GM18907 (cell line): ENCODE measurements at regions not wholly inside any gene's neighbourhood (a gene's known extent, or its start where the extent isn't known, plus 50 kb on each side); places are given as distances from the start of the nearest gene placed in this dataset.

Source experiments
- ATAC-seq: cut with Tn5 transposase; IDR thresholded peaks from one replicate; pipeline ENCODE4 v1.9.1; 2021; ENCODE audit warnings: mild to moderate bottlenecking, moderate library complexity; ENCODE audit not compliant: unreplicated experiment

DNA sequence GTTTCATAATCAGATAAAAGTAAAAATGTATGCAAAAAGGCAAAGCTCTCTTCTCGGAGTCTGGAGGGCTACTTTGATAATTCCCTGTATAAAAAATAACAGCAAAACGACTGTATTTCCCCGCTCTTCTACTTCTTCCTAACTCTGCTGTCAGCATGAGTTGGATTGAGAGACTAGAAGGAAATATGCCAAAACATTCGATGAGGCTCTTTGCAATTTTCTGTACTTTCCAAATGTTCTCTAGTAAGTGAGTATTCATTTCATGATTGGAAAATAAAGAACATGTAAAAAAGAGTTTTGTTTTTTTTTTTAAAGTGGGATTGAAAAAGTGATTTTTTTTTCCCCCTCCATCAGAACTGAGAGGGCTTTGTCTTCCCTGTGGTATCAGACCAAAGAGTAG is 677.5 kb downstream of the ACTL7B start:
- no peak for ATAC-seq

DNA sequence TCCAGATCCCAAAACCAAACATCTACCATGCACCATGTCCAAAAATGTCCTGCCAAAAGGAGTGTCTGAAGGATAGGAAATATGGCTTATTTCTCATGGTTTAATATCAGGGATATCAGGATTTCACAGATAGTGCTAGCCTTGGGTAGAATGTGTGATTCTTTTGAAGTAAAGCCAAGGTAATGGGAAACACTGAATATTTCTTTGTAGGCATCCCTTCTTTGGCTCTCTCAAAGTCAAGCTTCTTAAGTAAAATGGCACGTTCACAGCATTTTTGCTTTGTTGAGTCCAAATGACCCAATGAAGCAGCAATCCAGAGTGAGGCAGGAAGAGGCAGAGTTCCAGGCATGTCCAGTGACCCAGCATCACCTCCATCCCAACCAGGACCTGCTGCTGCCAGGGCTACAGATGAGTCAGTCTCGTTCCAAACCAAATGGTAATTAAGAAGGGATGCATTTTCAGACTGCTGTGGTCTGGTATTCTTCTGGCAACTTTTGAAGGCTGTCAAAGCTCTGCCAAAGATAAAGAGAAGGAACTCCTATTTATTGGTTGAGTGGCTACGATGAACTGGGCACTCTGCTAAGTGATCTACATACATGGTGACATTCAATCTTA is 678.8 kb upstream of the KLF4 start:
- no peak for ATAC-seq

DNA sequence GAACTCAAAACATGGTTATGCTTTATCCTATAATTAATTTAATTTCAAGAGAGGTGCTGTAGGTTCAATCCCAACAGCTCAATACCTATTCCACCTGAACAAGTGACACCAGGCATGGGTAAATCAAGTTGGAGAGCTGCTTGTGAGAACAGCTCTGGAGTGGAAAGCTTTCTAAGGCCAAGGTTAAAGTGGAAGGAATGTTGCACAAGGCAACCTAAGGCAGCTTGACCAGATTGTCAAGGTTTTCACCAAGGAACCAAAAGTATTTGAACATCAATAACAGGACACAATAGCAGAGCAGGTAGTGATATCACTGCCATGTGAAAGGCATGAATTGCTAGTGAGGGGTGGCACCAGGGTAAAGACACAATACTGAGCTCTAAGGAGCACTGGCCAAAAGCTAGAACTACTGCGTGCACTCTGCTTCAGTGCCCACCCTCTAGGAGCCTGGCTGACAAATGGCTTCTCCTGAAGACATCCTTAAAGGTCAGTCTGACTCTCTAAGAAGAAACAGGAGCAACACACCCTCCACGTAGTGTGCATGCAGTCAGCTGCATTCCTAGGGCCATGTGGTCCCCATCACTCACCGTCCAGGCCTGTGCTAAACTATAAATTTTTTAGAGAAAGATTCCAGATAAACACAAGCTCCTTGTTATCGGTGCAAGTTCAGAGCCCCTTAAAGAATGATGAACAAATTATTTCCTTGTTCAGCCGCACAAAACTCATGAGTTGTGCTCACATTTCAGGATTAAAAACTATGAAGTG is 677.7 kb upstream of the KLF4 start:
- ATAC-seq, result no peak

DNA sequence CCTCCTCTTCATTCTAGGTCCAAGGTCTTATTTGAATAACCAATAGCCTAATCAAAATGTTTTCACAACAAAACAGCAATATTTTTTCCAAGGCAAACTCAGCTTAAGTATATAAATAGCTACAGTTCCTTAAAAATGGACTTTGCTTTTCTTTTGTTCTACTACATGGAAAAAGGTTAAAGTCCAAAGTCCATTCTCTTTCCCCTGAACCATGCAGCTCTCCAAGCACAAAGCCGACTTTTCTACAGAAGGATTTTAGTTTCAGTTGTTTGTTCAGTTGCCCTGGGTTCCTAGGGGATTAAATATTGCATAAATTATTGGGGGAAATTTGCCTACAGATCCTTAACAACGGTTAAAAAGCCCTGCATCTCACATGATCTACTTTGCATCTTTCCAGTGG is 677.0 kb upstream of the KLF4 start:
- no peak for ATAC-seq

DNA sequence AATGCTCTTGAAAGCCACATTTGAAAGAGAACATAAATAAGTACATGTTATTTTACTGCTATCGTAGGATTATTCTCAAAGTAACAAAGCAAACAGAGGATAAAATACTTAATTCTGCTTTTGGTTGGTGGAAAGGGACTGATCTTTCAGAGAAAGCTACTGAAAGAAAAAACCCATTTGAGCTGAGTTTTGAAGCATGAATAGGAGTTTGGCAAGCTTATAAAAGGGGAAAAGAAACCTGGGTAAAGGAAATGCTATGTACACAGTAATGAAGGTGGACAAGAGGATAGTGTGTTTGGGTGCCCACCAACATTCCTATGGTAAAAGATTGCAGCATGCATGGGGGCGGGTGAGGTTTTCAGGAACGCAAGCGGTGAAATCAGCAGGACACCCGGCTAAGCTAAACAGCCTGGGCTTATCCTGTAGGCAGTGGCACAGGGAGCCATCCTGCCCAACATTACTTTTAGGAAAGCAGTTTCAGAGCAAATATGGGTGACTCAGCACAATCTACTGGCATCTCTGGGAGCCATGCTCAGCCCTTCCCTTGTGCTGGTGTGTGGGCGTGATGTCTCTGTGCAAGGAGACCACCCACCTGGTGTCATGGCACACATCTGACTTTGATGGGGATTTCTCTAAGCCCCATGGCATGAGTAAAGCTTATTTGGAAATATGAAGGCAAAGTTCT is 673.9 kb upstream of the KLF4 start:
- no peak for ATAC-seq

DNA sequence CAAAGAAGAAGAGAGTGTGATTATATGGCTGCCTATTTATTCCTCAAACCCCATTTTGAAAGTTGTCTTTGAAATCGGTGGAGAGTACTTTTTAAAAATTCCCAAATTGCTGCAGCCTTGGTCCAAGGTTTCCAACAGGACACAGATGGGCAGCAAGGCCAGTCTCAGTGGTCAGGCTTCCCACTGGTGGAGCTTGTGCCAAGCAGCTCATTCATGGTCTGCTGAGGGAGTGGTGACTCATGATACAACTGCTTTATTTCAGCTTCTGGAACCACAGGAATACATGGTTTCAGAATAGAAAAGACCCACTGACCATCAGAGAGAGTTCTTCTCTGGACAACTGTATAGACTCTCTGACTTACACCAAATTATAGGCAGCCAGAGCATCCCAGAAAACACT is 673.1 kb upstream of the KLF4 start:
- no peak for ATAC-seq

DNA sequence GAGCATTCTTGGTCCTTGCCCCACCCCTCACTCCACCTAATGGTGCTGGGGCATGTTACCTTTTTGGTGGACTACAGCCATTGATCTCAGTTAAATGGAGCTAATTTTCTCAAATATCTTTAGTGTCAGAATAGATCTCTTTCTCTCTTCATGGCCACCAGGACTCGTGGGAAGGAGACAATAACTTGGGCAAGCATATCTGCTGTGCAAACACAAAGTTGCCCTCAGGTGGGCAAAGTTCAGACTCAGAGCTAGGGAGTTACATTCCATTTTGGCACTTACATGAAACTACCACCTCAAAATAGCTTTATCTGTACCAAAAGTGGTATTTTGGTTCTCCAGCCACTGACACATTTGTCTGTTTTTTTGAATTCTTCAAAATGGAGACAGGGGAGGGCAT is 671.9 kb upstream of the KLF4 start:
- ATAC-seq, result no peak

DNA sequence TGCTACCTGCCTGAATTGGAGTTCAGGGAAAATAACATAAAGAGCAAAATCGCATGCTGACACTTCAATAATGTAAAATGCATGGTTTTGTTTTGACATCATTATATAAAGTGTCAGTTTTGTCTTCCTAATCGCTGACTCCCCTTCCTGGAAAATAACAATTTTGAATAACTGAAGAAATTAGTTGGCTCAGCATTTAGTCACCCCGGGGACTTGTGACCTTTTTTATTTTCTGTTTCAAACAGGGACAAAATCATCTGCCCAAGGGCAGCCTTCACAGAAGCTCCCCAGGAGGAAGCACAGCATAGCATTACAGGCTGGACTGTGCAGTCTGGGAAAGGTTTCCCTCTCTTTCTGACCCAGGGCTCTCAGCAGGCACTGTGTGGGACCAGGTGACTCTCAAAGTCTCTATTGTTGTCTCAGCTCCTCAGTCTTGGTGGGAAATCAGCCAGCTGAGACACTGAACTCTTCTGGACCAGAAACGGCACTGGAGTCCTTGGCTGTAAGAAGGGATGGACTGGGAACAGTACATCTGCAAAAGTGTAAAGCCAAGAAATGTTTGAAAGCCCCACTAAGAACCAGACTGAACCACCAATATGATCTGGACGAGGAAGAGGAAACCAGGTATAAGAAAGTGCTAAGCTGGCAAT is 671.3 kb upstream of the KLF4 start:
- ATAC-seq, result no peak

DNA sequence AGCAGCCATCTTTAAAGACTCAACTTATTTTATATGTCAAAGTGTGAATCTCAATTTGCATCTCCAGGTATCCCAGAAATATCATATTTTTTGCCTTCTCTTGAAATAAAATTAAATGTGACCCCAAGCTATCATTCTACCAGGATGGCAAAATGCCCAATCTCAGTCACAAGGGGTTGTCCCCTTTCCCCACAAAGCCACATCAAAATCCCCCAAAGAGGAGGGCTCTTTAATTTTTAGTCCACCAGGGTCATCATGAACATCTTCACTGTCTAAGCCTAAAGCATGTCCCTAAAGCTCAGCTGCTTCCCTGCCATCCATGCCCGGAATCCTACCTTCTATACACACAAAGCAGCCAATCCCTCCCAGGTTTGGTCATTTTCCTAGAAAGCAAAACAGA is 670.5 kb upstream of the KLF4 start:
- ATAC-seq, result no peak

DNA sequence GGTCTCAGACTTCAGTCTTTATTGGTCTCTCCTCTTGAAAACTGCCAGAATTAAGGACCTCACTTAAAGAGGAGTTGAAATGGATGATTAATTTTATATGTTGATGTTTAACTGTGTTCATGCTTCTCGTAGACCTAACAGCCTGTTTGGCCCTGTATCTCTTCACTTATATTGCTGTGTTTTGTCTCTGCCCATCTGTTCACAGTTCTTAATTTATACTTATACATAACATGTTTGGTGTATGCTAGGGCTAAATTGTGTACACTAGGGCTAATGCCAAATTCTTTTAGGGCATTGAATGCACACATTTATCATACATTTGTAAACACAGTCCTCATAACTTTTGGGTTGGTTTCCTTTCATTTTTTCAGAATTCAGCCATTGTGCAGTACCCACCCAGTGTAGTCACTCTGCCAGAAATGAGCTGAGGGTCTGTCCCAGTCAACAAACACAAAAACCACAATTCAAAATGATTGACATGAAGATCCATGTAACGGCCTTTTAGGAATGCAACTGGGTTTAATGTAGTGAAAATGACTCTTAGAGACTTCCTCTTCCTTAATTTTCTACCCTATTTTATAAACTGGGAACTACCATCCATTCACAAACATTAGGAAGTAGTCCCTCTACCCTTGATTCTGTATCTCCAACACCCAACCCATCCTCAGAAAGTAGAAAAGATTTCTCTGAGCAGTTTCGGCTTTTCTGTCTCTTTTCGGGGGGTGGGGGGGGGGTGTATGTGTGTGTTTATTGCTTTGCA is 668.8 kb upstream of the KLF4 start:
- ATAC-seq, result no peak

DNA sequence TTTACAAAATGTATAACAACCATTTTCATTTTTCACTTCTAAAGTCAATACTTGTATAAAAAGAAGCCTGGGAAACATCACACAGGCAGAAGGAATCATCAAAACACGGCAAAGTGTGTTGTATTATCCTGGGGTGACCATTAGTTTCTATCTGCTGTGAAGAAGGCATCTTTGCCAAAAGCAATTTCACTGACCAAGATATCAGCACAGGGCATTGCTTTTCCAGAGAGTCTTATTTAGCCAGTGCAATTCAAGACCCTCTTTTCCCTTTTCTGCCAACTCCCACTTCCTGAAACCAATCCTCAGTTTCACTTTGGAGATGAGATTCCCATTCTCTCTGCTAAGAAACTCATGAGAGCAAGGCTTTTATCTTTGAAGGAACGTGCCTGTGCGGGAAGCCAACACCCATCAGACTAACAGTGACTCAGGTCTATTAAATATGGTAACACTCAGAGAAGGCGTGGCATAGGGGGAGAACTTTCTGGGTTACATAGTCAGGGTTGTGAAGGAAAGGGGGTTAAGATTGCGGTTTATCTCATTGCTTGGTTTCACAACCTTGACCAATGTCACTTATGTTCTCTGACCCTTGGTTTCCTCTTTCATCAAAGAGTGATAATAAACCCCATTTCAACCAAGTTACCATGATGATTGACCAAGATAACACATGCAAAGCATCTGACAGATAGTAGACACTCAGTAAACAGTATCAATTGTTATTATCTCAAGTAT is 666.9 kb upstream of the KLF4 start:
- ATAC-seq, result no peak

DNA sequence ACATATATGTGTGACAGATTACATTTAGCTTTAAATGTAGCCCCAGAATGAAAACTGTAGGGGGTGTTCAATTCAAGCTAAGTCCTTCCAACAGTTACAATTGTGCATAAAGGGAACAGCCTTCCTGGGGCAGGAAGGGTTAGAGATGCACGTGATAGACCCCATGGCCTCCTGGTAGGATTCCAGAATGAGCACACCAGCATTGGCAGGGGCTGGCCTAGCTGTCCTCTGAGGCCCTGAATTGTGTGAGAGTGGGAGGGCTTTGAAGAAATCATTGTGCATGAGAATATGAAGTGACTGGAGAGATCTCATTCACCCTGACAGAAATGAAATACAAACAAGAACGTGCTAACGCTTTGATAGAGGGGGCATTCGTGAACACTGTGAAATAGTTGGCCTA is 663.8 kb upstream of the KLF4 start:
- no peak for ATAC-seq

DNA sequence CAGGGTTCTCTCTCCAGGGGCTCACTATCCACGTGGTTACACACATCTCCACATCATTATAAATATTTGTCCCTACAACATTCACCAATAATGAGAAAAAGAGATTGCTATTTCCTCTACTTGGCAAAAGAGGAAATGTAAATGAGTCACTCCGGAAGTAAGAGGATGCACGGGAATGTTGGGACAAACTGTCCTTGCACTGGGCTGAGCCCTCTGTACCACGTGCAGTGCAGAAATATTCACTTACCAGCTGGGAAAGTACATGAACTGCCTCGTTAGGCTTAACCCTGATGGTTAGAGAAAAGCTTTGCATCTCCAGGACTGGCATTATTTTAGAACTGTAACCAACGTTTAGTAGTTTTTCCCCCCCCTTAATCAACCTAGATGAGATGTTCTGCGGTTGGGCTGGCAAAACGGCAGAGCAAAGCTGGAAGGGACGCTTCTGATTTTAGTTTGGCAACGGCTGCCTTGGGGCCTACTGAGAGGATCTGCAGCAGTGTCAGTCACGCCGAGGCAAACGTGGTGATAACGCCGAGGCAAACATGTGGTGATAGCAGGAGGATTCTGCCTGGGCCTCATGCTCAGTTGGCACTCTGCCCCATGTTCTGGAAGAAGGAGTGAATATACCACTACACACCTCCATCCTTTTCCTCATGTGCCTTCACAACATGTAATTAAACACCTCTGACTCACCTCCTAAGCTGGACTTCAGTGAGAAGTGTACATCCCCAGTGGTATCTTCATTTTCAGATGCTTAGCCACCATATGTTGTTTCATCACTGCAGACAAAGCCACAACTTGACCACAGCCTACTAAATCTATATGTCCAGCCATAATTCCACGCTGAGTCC is 661.4 kb upstream of the KLF4 start:
- no peak for ATAC-seq

DNA sequence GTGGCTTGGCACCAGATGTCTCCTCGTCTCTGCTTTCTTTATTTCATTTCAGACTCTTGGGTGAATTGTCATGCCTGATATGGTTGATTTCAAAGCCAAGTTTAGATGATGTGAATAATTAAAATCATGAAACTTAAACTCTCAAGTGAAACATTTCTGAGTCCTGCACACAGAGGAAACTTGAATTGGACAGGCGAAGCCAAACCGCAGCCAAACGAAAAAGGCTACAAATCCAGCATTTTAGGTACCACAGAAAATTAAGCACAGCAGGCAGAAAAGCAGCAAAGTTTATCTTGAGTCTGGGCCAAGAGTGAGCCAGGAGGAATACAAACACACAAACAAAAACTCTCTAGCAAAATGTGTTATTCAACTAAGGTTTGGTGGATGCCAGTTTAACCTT is 659.8 kb upstream of the KLF4 start:
- no peak for ATAC-seq

DNA sequence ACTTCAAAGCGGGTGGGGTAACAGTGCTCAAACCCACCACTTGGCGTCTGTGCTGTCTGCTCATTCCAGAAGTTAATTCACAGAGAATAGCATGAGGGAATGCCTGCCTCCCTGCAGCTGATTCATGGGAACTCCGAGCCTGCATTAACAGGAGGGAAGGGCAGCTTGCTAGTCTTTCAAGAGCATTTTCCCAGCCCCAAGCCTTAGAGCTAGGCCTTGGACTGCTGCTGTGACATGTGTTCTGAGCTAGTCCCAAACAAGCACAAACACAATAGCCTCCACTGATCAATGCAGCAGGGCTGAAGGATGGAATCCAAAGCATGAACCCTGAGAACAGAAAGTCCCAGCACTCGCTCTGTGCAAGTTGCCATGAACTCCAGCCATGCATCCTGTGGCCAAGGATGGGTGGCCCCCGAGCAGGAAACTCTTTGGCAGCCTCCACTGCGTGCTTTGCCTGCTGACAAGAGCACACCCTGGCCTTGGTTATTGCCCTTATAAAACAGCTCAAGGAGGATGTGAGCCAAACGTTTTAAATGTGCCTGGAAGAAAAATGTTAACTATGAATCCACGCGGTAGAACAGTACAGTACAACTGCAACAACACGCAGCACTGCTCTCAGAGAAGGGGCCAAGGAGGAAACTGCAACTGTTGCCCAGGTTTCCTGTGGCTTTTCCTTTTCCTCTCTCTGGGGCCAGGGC is 653.1 kb upstream of the KLF4 start:
- ATAC-seq, result no peak

DNA sequence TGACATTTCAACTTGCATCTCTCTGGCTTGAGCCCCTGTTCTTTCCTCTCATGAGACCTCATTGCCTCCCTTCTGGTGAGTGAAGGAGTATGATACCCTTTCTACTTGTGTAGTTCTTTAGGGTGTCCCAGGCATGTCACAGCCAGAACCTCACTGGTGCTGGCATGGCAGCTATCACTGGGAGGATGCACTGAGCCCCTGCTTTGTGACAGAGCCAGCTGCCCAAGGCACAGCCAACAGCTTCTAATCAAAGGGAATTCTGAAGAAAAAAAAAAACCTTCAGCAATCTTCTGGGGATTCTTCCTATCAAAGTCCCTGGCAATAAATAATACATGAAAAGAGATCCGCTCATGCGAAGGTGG is 652.6 kb upstream of the KLF4 start:
- no peak for ATAC-seq

DNA sequence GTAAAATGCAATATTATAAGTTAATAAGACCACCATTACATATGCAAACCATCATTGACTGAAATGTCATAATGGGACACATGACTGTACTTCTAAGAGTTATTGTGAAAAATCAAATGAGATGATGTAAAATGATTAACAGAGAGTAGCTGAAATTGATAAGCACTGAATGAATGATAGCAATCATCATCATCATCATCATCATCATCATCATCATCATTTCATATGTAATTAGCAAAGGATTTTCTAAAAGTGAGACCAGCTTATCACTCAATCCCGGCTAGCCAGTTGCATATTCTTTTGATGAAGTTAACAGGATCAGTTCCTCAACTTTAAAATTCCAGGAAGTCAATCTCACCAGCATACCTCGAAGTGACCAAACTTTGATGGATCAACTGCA is 650.3 kb upstream of the KLF4 start:
- ATAC-seq, result no peak

DNA sequence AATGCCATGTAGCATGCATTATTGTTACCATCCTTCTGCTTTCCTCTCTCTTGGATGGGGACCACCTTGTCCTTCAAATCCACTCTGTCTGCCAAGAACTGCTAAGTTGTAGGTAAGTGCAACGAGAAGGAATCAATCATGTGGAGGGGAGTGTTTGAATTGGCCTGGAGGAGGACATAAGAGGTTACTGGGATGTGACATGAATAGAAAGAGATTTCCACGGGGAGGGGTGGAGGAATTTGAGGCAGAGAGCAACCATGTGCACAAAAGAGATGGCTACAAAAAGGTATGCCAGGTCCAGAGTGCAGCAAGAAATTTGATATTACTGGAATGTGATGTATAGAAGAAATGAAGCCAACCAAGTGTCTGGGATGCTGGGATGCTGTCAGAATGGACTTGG is 648.9 kb upstream of the KLF4 start:
- no peak for ATAC-seq

DNA sequence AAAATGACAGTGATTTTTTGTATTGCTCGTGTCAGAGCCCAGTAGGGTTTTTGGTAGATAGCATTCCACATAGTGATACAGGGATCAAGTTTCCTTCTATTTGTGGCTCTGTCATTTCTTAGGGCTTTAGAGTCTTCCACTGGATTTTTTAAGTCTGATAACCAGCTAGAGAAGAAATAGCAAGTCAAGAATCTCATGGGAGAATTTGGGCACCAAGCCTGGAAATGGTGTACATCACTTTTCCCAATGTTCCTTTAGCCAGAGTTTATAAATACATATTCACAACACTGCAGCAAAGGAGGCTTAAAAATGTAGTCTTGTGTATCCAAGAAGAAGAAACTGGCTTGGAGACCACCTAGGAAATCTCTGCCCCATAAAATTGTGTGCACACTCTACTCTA is 647.1 kb upstream of the KLF4 start:
- ATAC-seq, result no peak
